Uterus (tissue), 3 donors: ENCODE measurements at regions not wholly inside any gene's neighbourhood (a gene's known extent, or its start where the extent isn't known, plus 50 kb on each side); places are given as distances from the start of the nearest gene placed in this dataset.

Experiments
- DNase-seq, 2 donors: peaks; one replicate each; pipeline ENCODE4 v3.0.0-alpha.2; 2019 to 2020
- H3K27ac ChIP-seq, 2 donors: fragments of 200-600 bp; sonication (generic); 1 replicate in 1 of 2; 2 replicates in 1 of 2; pipeline ENCODE4 v1.5.1; 2016 to 2018
- H3K27me3 ChIP-seq, 2 donors: fragments of 200-600 bp; sonication (generic); one replicate each; pipeline ENCODE4 v1.5.1; 2018 to 2019; ENCODE audit warnings: control low read depth in 1 of 2
- H3K36me3 ChIP-seq, 2 donors: fragments of 200-600 bp; sonication (generic); one replicate each; pipeline ENCODE4 v1.5.1; 2019; ENCODE audit warnings: control low read depth in 1 of 2
- H3K4me1 ChIP-seq, 2 donors: fragments of 200-600 bp; sonication (generic); one replicate each; pipeline ENCODE4 v1.5.1; 2018 to 2019; ENCODE audit warnings: control low read depth in 1 of 2
- H3K4me3 ChIP-seq, 2 donors: fragments of 200-600 bp; sonication (generic); 1 replicate in 1 of 2; 2 replicates in 1 of 2; pipeline ENCODE4 v1.5.1; 2018 to 2019; ENCODE audit warnings: mild to moderate bottlenecking in 1 of 2
- H3K9me3 ChIP-seq, 2 donors: fragments of 200-600 bp; sonication (generic); one replicate each; pipeline ENCODE4 v1.5.1; 2019; ENCODE audit warnings: control low read depth in 1 of 2
- CTCF ChIP-seq, 4 experiments: fragments of 200-600 bp in 2 of 4; fragments of 450-650 bp in 2 of 4; sonication (generic) in 2 of 4; IDR thresholded peaks; one replicate each; pipeline ENCODE4 v1.5.1; 2016 to 2019; ENCODE audit warnings: antibody characterized with exemption in 4 of 4, mild to moderate bottlenecking in 2 of 4, moderate library complexity in 1 of 4
- POLR2A ChIP-seq, 2 donors: fragments of 450-650 bp; IDR thresholded peaks; one replicate each; pipeline ENCODE4 v1.6.1; 2016; ENCODE audit warnings: antibody characterized with exemption in 2 of 2, mild to moderate bottlenecking in 1 of 2, moderate library complexity in 1 of 2
- intact Hi-C: fragments of 100-400 bp; cut with DNase I; formaldehyde crosslinking; loops from one replicate; pipeline ENCODE4 v1.15.1; 2023; ENCODE audit warnings: low total_unique reads
- donor health status: DM: yes; HTN: yes; CAD: no.

GRCh38 chr18:78686976-78687685, 292.5 kb upstream of the SALL3 start:
- TF ChIP-seq CTCF (IDR thresholded peaks at IDR 0.05), result no peak
- no peak for TF ChIP-seq POLR2A (IDR thresholded peaks at IDR 0.05)
- H3K4me1 ChIP-seq, result no peaks in the 10 kb centered on the region
- DNase-seq, result no peak
- no peaks in the 10 kb centered on the region for H3K27me3 ChIP-seq
- no peak overlapping the region for H3K4me3 ChIP-seq
- no peak overlapping the region for H3K27ac ChIP-seq
- H3K36me3 ChIP-seq, result no peaks in the 10 kb centered on the region
- H3K9me3 ChIP-seq, result no peaks in the 10 kb centered on the region
- intact Hi-C loops, result no loop called here

- no peak overlapping the region for H3K4me3 ChIP-seq
- H3K27me3 ChIP-seq, result no peaks in the 10 kb centered on the region
- intact Hi-C loops, result no loop called here
- DNase-seq, result no peak
- H3K4me1 ChIP-seq, result no peaks in the 10 kb centered on the region
- no peaks in the 10 kb centered on the region for H3K36me3 ChIP-seq
- no peak for TF ChIP-seq CTCF (IDR thresholded peaks at IDR 0.05)
- H3K27ac ChIP-seq, result no peak overlapping the region
- no peaks in the 10 kb centered on the region for H3K9me3 ChIP-seq
Observed at GRCh38 chr18:78687736-78688135, 291.9 kb upstream of the SALL3 start.

GRCh38 chr18:78688249-78688648, 291.4 kb upstream of the SALL3 start:
- TF ChIP-seq POLR2A (IDR thresholded peaks at IDR 0.05) (no peak), CTCF (IDR thresholded peaks at IDR 0.05) (no peak)
- Histone ChIP-seq H3K9me3 (no peaks in the 10 kb centered on the region), H3K4me3 (no peak overlapping the region), H3K36me3 (no peaks in the 10 kb centered on the region), H3K27me3 (no peaks in the 10 kb centered on the region), H3K4me1 (no peaks in the 10 kb centered on the region), H3K27ac (no peak overlapping the region)
- intact Hi-C loops, result no loop called here
- no peak for DNase-seq

GRCh38 chr18:78688916-78689315, 290.7 kb upstream of the SALL3 start:
- H3K27me3 ChIP-seq, result no peaks in the 10 kb centered on the region
- H3K27ac ChIP-seq, result no peak overlapping the region
- intact Hi-C loops, result no loop called here
- no peaks in the 10 kb centered on the region for H3K4me1 ChIP-seq
- H3K36me3 ChIP-seq, result no peaks in the 10 kb centered on the region
- TF ChIP-seq POLR2A (IDR thresholded peaks at IDR 0.05) (no peak), CTCF (IDR thresholded peaks at IDR 0.05) (no peak)
- H3K9me3 ChIP-seq, result no peaks in the 10 kb centered on the region
- no peak for DNase-seq
- H3K4me3 ChIP-seq, result no peak overlapping the region

- Histone ChIP-seq H3K4me1 (no peaks in the 10 kb centered on the region), H3K36me3 (no peaks in the 10 kb centered on the region), H3K27ac (no peak overlapping the region), H3K4me3 (no peak overlapping the region), H3K9me3 (no peaks in the 10 kb centered on the region), H3K27me3 (no peaks in the 10 kb centered on the region)
- no peak for TF ChIP-seq POLR2A (IDR thresholded peaks at IDR 0.05)
- DNase-seq, result no peak
- intact Hi-C loops, result no loop called here
Observed at GRCh38 chr18:78689606-78690005, 290.0 kb upstream of the SALL3 start.

- TF ChIP-seq CTCF (IDR thresholded peaks at IDR 0.05), result no peak
- no peak for TF ChIP-seq POLR2A (IDR thresholded peaks at IDR 0.05)
- H3K9me3 ChIP-seq, result no peaks in the 10 kb centered on the region
- no peaks in the 10 kb centered on the region for H3K27me3 ChIP-seq
- DNase-seq, result no peak
- H3K4me1 ChIP-seq, result no peaks in the 10 kb centered on the region
- intact Hi-C loops, result no loop called here
- H3K27ac ChIP-seq, result no peak overlapping the region
- no peak overlapping the region for H3K4me3 ChIP-seq
- H3K36me3 ChIP-seq, result no peaks in the 10 kb centered on the region
Observed at GRCh38 chr18:78692105-78692504, 287.5 kb upstream of the SALL3 start.
